ENCODE measurements at regions not wholly inside any gene's neighbourhood (a gene's known extent, or its start where the extent isn't known, plus 50 kb on each side); places are given as distances from the start of the nearest gene placed in this dataset.
"Not testable (repeated sequence)": the region's sequence is repeated elsewhere in the genome, so short reads cannot be mapped to it uniquely, and the experiment has no call there.

GRCh38 chr2:144924827-144925226, 404.9 kb upstream of the ZEB2 start:
- DNase-seq (ENCODE audit: low read depth in 3 of 3, low spot score in 1 of 3), result no peak

- DNase-seq (ENCODE audit: low read depth in 3 of 3, low spot score in 1 of 3), result no peak
Observed at GRCh38 chr2:144922519-144922918, 402.6 kb upstream of the ZEB2 start.

- no peak for DNase-seq (ENCODE audit: low read depth in 3 of 3, low spot score in 1 of 3)
Observed at GRCh38 chr2:144920755-144921530, 401.0 kb upstream of the ZEB2 start.

DNA sequence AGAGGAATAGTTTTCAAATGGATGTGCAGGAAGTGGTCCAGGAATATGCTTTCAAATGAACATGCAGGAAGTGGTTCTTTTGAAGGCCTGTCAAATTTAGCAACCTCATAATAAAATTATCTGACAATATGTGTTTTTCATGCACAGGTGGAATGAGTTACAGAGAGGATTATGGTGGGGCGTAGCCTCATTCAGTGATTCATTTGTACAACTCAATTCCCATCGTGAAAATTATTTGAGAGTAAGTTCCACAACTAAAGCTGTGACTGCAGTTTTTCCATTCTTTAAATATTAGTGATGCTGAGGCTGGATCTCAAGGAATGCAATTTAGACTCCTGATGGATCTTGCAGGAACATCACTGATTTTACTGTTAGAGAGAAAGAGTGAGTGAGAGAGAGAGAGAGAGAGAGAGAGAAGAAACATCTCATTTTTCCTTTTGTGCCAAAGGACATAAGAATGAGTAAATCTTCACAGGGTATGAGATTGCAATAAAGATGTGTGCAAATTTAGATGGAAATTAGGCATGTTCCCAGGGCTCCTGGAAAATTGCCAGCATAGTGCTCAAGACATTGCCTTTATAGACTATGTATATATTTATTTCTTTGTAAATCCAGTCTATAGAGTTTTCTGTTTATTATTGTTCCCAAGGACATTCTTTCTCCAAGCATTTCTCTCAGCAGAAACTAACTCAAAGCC, 394.9 kb upstream of the ZEB2 start:
- no peak for DNase-seq (ENCODE audit: low read depth in 3 of 3, low spot score in 1 of 3)

GRCh38 chr2:144914113-144914512, 394.2 kb upstream of the ZEB2 start:
- no peak for DNase-seq (ENCODE audit: low read depth in 3 of 3, low spot score in 1 of 3)

DNA sequence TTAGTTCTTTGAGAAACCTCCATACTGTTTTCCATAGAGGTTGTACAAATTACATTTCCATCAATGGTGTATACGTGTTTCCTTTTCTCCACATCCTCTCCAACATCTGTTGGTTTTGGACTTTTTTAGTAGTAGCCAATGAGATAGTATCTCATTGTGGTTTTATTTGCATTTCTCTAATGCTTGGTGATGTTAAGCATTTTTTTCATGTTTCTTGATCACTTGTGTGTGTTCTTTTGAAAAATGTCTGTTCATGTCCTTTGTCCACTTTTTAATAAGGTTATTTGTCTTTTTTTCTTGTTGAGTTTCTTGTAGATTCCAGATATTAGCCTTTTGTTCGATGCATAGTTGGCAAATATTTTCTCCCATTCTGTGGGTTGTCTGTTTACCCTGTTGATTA, 392.3 kb upstream of the ZEB2 start:
- DNase-seq (ENCODE audit: low read depth in 3 of 3, low spot score in 1 of 3), result no peak

- no peak for DNase-seq (ENCODE audit: low read depth in 3 of 3, low spot score in 1 of 3)
Observed at GRCh38 chr2:144905956-144906355, 386.0 kb upstream of the ZEB2 start.

- DNase-seq (ENCODE audit: low read depth in 3 of 3, low spot score in 1 of 3), result no peak
Observed at GRCh38 chr2:144904612-144905011, 384.7 kb upstream of the ZEB2 start.

DNA sequence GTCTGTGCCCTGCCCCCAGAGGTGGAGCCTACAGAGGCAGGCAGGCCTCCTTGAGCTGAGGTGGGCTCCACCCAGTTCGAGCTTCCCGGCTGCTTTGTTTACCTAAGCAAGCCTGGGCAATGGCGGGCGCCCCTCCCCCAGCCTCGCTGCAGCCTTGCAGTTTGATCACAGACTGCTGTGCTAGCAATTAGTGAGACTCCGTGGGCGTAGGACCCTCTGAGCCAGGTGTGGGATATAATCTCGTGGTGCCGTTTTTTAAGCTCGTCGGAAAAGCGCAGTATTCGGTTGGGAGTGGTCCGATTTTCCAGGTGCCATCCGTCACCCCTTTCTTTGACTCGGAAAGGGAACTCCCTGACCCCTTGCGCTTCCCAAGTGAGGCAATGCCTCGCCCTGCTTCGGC, 383.1 kb upstream of the ZEB2 start:
- DNase-seq (ENCODE audit: low read depth in 3 of 3, low spot score in 1 of 3), result not testable (repeated sequence)

DNA sequence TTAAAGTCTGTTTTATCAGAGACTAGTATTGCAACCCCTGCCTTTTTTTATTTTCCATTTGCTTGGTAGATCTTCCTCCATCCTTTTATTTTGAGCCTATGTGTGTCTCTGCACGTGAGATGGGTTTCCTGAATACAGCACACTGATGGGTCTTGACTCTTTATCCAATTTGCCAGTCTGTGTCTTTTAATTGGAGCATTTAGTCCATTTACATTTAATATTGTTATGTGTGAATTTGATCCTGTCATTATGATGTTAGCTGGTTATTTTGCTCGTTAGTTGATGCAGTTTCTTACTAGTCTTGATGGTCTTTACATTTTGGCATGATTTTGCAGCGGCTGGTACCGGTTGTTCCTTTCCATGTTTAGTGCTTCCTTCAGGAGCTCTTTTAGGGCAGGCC, 381.5 kb upstream of the ZEB2 start:
- not testable (repeated sequence) for DNase-seq (ENCODE audit: low read depth in 3 of 3, low spot score in 1 of 3)

- no peak for DNase-seq (ENCODE audit: low read depth in 3 of 3, low spot score in 1 of 3)
Observed at GRCh38 chr2:144896341-144896740, 376.4 kb upstream of the ZEB2 start.

- DNase-seq (ENCODE audit: low read depth in 3 of 3, low spot score in 1 of 3), result no peak
Observed at GRCh38 chr2:144894612-144895599, 375.0 kb upstream of the ZEB2 start.

DNA sequence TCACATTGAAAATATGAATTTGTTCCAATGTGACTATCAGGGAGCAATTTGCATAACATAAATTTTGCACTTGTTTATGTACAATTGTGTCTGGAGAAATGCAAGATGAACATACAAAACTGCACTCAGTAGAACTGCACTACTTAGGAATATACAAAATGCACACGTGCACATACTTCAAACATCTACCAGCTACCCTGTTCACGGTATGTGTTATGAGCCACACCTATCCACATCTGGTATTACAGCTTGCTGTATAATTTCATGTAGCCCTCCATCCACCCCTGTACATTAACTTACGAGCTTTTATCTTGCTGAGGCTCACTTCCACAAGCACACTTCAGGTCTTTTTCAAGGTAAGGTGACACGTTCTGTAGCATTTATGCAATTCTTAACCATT, 373.5 kb upstream of the ZEB2 start:
- no peak for DNase-seq (ENCODE audit: low read depth in 3 of 3, low spot score in 1 of 3)

DNA sequence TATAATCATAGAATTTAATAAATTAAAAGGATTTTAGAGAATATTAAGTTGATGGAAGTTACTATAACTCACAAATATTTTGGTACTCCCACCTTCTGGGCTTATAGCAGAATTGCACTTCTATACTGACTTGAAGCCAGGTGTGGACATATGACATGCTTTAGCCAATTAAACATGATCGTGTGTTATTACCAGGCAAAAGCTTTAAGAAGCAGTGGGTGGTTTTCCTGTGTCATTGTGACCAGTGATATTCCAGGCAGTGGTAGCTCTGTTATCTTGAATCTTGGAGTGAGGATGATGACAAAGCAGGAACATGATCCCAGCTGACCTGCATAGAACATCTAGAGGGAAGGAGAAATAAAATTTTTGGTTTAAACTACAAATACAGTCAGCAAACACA, 370.9 kb upstream of the ZEB2 start:
- no peak for DNase-seq (ENCODE audit: low read depth in 3 of 3, low spot score in 1 of 3)

DNA sequence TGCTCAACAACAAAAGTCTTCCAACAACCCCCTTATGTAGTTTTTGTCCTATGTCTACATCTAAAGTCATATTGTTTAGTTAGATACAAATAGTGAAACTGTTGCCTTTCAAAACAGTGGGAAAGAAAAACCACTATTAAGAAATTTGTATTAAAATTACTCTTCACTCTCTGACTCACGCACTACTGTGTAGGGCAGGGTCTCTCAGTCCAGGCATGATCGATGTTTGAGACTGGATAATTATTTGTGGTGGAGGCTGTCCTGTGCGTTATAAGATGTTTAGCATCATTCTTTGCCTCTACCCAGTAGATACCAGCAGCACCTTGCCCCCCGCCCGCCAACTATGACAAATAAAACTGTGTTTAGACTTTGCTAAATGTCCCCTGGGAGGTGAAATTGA, 369.4 kb upstream of the ZEB2 start:
- DNase-seq (ENCODE audit: low read depth in 3 of 3, low spot score in 1 of 3), result no peak

DNA sequence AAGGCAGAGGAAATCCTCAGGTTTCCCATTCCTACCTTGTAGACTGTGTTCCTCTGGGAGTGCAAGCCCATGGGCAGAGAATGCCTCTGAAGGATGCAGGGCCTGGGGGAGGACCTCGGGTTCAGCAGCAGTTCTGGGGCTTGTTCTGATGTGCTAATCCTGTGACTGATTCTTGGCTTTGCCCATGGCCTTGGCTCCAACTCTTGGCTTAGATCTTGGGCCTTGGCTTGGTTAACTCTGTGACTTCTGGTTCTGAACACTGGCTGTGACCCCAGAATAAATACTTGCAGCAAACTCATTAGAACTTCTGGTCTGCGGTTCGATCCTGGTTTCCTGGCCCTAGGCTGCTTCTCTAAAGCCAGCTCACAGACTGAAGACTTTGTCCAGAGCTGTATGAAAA, 366.9 kb upstream of the ZEB2 start:
- DNase-seq (ENCODE audit: low read depth in 3 of 3, low spot score in 1 of 3), result no peak

DNA sequence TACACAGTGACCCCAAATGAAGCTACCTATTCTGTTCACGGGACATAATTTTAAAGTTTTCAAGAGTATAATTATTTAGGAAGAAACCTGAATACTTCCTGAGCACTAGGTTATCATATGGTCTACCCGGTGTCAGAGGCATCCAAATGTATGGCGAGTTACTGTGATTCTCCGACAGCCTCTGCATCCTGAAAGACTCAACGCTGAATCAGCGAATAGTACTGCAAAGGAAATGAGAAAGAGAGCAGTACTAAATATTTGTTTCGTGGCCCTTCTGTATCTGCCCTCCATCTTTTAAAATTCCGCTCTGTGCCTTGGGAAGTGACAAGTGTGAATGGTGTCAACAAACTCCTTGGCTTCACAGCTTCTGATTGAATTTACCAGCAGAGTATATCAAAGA, 358.0 kb upstream of the ZEB2 start:
- no peak for DNase-seq (ENCODE audit: low read depth in 3 of 3, low spot score in 1 of 3)

- no peak for DNase-seq (ENCODE audit: low read depth in 3 of 3, low spot score in 1 of 3)
Observed at GRCh38 chr2:144876013-144876412, 356.1 kb upstream of the ZEB2 start.

- DNase-seq (ENCODE audit: low read depth in 3 of 3, low spot score in 1 of 3), result no peak
Observed at GRCh38 chr2:144875290-144875969, 355.5 kb upstream of the ZEB2 start.

DNA sequence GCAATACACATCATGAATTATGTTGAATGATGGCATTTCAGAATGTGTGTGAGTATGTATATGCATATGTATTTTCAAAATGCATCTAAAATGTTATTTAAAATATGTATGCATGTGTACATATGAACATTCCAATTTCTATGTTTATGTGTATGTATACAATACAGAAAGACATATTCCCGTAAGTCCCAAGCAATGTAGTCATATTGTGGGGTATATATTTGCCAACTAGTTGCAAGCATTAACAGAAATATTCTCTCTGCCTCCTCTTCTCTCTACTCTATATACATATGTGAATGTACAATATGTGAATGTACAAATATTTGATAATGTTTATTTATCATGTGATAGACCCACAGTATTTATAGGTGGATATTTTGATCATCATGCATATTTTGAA, 345.8 kb upstream of the ZEB2 start:
- DNase-seq (ENCODE audit: low read depth in 3 of 3, low spot score in 1 of 3), result no peak

- DNase-seq (ENCODE audit: low read depth in 3 of 3, low spot score in 1 of 3), result no peak
Observed at GRCh38 chr2:144859716-144860115, 339.8 kb upstream of the ZEB2 start.
